WI38 (cell line): ENCODE measurements at regions not wholly inside any gene's neighbourhood (a gene's known extent, or its start where the extent isn't known, plus 50 kb on each side); places are given as distances from the start of the nearest gene placed in this dataset.
"Not testable (repeated sequence)": the region's sequence is repeated elsewhere in the genome, so short reads cannot be mapped to it uniquely, and the experiment has no call there.

ENCODE experiments used
- H3K4me3 ChIP-seq: 2 replicates; pipeline ENCODE4 v1.5.1; 2011; ENCODE audit warnings: low read depth, mild to moderate bottlenecking, control low read depth, low read length
- TF ChIP-seq, protein P1 (sequence below): IDR thresholded peaks from 2 replicates; pipeline ENCODE4 v1.5.1; 2012; ENCODE audit warnings: low read depth, mild to moderate bottlenecking, control low read depth, low read length

GRCh38 chr3:90145094-90145860 lies 1037.9 kb downstream of the EPHA3 start:
- no peak overlapping the region for H3K4me3 ChIP-seq

GRCh38 chr3:90180096-90180495 lies 1072.7 kb downstream of the EPHA3 start:
- TF ChIP-seq, protein P1, sequence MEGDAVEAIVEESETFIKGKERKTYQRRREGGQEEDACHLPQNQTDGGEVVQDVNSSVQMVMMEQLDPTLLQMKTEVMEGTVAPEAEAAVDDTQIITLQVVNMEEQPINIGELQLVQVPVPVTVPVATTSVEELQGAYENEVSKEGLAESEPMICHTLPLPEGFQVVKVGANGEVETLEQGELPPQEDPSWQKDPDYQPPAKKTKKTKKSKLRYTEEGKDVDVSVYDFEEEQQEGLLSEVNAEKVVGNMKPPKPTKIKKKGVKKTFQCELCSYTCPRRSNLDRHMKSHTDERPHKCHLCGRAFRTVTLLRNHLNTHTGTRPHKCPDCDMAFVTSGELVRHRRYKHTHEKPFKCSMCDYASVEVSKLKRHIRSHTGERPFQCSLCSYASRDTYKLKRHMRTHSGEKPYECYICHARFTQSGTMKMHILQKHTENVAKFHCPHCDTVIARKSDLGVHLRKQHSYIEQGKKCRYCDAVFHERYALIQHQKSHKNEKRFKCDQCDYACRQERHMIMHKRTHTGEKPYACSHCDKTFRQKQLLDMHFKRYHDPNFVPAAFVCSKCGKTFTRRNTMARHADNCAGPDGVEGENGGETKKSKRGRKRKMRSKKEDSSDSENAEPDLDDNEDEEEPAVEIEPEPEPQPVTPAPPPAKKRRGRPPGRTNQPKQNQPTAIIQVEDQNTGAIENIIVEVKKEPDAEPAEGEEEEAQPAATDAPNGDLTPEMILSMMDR: no peak
- no peak overlapping the region for H3K4me3 ChIP-seq

More at GRCh38 chr3:90145094-90145860, 1037.9 kb downstream of the EPHA3 start:
- TF ChIP-seq, protein P1: no peak

GRCh38 chr3:90180543-90180942 lies 1073.1 kb downstream of the EPHA3 start:
- H3K4me3 ChIP-seq: no peak overlapping the region
- TF ChIP-seq, protein P1: no peak

DNA sequence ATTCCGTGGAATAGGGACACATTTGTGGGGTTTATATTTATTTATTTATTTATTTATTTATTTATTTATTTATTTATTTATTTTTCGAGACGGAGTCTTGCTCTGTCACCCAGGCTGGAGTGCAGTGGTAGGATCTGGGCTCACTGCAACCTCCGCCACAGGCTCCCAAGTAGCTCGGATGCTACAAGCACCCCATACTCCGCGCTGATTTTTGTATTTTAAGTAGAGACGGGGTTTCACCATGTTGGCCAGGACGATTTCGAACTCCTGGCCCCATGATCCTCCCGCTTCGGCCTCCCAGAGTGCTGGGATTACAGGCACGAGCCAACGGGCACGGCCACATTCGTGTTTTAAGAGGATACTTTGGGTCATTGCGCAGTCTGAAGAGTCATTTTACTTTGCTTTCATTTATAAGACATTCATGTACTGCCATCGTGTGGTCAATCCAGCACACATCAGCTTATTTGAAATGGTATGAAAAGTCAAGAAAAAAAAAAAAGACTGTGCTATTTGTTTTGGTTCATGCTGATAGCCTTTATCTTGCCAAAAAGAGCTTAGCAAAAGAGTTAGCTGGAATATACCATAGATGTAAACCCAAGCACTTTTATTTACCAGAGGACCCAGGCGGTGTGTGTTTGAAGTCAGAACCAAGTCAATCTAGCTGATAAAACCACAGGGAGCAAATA lies 1075.0 kb downstream of the EPHA3 start:
- H3K4me3 ChIP-seq: 0 out of 2 replicates have a peak overlapping the region, but pooled peaks have one; percentile 32

DNA sequence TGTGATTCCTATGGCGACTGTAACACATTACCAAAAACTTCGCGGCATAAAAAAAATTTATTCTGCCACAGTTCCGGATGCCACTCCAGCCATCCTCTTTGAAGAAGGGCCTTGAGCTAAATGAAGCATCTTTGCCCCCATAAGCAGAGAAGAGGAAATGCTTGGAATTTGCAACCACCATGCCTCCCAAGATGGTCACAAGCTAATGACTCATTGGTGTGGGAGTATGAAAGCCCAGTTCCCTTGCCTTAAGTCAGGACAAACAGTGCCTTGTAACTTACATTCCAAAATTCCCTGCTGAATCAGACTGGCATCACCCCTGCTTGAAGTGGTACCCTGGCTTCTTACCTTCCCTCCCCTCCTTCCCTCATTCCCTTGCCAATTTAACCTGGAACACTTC lies 1077.4 kb downstream of the EPHA3 start:
- H3K4me3 ChIP-seq: no peak overlapping the region
- TF ChIP-seq, protein P1: no peak

DNA sequence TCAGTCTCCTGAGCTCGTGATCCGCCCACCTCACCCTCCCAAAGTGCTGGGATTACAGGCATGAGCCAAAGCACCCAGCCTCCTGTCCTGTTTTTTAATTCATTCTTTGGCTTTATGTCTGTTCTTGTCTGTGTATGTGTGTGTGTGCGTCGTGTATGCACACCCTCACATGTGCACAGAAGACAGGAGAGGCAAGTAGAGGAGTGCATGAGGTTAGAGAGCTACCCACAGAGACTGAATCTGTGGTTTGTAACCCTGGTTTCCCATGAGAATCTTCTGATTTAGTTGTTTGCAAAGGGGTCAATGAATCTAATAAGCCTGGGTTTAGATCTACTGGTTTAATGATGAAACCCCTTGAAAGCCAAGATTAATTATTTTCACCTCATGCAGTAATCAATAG lies 1090.0 kb downstream of the EPHA3 start:
- H3K4me3 ChIP-seq: not testable (repeated sequence)

DNA sequence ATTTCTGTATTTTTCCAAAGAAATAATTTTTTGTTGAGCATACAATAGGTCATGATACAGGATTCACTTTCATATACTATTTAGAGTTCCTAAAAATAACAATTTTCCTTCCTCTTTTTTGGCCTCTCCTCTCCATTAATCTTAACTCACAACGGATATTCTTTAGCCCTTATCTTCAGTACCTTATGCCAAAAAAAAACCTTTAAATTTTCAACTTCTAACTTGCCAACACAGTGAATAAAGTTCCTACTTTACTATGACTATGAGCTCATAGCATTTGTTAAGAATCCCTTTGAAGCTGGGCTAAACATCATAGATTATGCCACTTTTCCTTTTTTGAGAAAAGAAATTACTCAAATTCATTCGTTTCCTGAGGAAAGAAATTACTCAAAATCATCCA lies 1095.5 kb downstream of the EPHA3 start:
- not testable (repeated sequence) for H3K4me3 ChIP-seq

DNA sequence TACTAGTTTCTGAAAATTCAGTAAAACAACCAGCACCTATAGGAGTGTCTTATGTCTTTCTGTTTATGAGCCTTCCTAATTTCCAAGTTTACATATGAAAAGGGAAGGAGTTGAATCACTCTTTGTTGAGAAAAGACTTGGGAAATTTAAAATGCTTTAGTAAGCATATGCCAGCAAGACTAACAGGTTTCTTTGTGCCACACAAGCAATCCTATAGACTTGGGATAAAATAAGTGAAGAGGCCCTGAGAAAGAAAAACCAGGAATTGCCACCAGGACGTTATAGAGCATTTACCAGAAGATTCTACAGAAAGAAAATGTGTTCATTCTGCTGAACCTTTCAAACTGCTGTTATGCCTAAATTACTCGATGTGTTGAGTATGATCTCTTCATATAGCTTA lies 1099.1 kb downstream of the EPHA3 start:
- not testable (repeated sequence) for H3K4me3 ChIP-seq

- not testable (repeated sequence) for H3K4me3 ChIP-seq
Observed at GRCh38 chr3:90207353-90208097, 1100.1 kb downstream of the EPHA3 start.

DNA sequence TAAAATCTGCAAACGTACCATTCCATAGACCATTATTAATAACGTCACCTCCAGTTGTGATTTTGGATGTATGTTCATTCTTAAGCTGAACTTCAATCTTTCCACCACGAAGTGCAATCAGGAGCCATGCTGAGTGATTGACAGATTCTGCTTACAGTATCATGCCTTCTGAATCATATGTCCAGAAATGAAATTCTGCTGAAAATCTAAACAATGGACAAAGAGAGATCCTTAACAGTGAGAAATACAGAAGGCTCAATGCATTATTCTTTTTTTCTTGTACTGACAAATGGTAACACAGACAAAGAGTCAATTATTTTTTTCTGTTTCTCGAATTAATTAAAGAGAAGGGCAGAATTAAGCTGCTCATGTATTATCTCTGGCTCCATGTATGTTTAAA lies 1114.5 kb downstream of the EPHA3 start:
- no peak overlapping the region for H3K4me3 ChIP-seq
- TF ChIP-seq, protein P1: no peak
